Type B pancreatic cell (in vitro differentiated cells): ENCODE measurements at regions not wholly inside any gene's neighbourhood (a gene's known extent, or its start where the extent isn't known, plus 50 kb on each side); places are given as distances from the start of the nearest gene placed in this dataset.

Experiments
- DNase-seq: peaks from one replicate; pipeline ENCODE4 v3.0.0; 2021; ENCODE audit warnings: mixed read lengths; ENCODE audit not compliant: unreplicated experiment; ENCODE audit errors: extremely low spot score
- H3K27ac Mint-ChIP-seq: 2 replicates; pipeline ENCODE4 v1.8.0; 2021; ENCODE audit warnings: mild to moderate bottlenecking, mixed read lengths
- H3K27me3 Mint-ChIP-seq: 2 replicates; pipeline ENCODE4 v1.8.0; 2021; ENCODE audit warnings: mixed read lengths
- H3K36me3 Mint-ChIP-seq: 2 replicates; pipeline ENCODE4 v1.8.0; 2021; ENCODE audit warnings: mixed read lengths
- H3K4me1 Mint-ChIP-seq: one replicate; pipeline ENCODE4 v1.8.0; 2021; ENCODE audit warnings: mixed read lengths; ENCODE audit not compliant: unreplicated experiment
- H3K4me3 Mint-ChIP-seq: 2 replicates; pipeline ENCODE4 v1.8.0; 2021; ENCODE audit warnings: mild to moderate bottlenecking, mixed read lengths
- H3K9me3 Mint-ChIP-seq: 2 replicates; pipeline ENCODE4 v1.8.0; 2021; ENCODE audit warnings: mixed read lengths
- TF ChIP-seq, protein P1 (sequence below): fragments of 200-600 bp; sonication (generic); conservative IDR thresholded peaks from 2 replicates; pipeline ENCODE4 v1.5.0; 2021; ENCODE audit warnings: antibody characterized with exemption, mild to moderate bottlenecking

DNA sequence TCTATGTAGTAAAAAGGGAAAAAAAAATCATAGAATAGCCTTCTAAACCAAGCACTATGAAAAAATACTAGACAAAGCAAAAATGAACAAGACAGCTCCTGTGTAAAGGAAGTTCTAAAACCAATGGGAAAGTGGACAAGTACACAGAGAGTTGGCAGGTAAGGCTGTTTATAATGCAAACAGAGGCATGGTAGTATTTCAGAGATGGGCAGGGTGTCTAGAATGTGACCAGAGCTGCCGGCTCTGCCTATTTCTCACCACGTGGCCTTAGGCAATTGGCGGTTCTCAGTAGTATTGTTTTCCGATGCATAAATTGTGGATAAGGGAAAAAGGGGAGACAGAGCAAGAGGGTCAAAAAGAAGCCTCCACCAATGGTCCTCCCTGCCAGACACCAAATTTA lies 173.6 kb downstream of the ANKRD30B start:
- Mint-ChIP-seq H3K4me3 (no peak overlapping the region), H3K9me3 (peaks cover 7% of the 10 kb centered on the region), H3K27me3 (no peaks in the 10 kb centered on the region), H3K4me1 (no peaks in the 10 kb centered on the region), H3K27ac (no peak overlapping the region), H3K36me3 (no peaks in the 10 kb centered on the region)
- TF ChIP-seq, protein P1, sequence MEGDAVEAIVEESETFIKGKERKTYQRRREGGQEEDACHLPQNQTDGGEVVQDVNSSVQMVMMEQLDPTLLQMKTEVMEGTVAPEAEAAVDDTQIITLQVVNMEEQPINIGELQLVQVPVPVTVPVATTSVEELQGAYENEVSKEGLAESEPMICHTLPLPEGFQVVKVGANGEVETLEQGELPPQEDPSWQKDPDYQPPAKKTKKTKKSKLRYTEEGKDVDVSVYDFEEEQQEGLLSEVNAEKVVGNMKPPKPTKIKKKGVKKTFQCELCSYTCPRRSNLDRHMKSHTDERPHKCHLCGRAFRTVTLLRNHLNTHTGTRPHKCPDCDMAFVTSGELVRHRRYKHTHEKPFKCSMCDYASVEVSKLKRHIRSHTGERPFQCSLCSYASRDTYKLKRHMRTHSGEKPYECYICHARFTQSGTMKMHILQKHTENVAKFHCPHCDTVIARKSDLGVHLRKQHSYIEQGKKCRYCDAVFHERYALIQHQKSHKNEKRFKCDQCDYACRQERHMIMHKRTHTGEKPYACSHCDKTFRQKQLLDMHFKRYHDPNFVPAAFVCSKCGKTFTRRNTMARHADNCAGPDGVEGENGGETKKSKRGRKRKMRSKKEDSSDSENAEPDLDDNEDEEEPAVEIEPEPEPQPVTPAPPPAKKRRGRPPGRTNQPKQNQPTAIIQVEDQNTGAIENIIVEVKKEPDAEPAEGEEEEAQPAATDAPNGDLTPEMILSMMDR = no peak
- no peak for DNase-seq

DNA sequence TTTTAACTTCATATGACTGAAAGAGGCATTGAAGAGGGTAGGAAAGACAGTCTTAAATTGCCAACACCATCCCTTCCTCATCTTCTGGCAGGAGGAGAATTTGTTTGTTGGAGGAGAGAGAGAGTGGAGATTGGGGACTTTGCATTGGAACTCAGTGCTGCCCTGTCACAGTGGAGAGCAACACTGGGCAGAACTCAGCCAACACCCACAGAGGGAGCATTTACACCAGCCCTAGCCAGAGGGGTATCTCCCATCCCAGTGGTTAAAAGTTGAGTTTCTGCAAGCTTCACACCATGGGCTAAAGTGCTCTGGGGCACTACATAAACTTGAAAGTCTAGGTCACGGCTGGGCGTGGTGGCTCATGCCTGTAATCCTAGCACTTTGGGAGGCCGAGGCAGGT lies 174.1 kb downstream of the ANKRD30B start:
- no peak overlapping the region for H3K27ac Mint-ChIP-seq
- DNase-seq = no peak
- H3K4me3 Mint-ChIP-seq = no peak overlapping the region
- H3K9me3 Mint-ChIP-seq = peaks cover 7% of the 10 kb centered on the region
- no peaks in the 10 kb centered on the region for H3K36me3 Mint-ChIP-seq
- H3K4me1 Mint-ChIP-seq = no peaks in the 10 kb centered on the region
- TF ChIP-seq, protein P1 = no peak
- H3K27me3 Mint-ChIP-seq = no peaks in the 10 kb centered on the region

DNA sequence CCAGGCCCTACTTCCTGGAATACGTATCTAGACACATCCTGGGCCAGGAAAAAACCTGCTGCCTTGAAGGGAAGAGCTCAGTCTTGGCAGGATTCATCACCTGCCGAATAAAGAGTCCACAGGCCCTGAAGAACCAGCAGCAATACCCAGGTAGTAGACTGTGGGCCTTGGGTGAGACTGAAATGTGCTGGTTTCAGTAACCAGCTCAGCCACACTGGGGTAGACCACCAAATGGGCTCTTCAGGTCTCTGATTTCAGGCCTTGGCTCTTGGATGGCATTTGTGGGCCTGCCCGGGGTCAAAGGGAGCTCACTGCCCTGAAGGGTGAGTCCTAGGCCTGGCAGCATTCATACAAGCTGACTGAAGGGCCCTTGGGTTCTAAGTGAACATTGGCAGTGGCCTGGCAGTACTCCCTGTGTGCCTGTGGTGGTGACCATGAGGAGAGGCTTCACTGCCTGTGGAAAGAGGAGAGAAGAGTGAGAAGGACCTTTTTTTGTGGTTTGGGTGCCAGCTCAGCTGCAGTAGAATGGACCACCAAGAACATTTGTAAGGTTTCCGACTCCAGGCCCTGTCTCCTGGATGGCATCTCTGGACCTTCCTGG lies 175.1 kb downstream of the ANKRD30B start:
- no peaks in the 10 kb centered on the region for H3K4me1 Mint-ChIP-seq
- DNase-seq = no peak
- peaks cover 7% of the 10 kb centered on the region for H3K9me3 Mint-ChIP-seq
- H3K36me3 Mint-ChIP-seq = no peaks in the 10 kb centered on the region
- TF ChIP-seq, protein P1 = no peak
- no peak overlapping the region for H3K4me3 Mint-ChIP-seq
- H3K27me3 Mint-ChIP-seq = no peaks in the 10 kb centered on the region
- H3K27ac Mint-ChIP-seq = no peak overlapping the region

DNA sequence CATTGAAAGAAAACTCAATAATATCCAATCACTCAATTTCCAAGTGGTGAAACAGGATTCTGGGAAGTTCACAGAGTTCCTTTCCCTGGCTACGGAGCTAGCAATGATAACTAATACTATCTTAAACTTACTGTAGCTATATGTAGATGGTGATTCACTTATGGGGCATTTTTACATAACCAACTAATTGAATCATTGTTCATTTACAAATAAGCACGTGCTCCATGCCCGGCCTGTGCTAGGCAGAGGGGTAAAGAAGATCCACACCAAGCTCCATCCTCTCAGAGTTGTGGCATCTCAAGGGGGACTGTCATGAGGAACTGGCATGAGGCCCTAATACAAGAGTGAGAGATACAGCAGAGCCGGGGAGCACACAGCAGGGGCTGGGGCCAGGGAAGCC lies 176.3 kb downstream of the ANKRD30B start:
- no peak for DNase-seq
- no peaks in the 10 kb centered on the region for H3K36me3 Mint-ChIP-seq
- no peak overlapping the region for H3K4me3 Mint-ChIP-seq
- TF ChIP-seq, protein P1 = no peak
- no peak overlapping the region for H3K27ac Mint-ChIP-seq
- no peaks in the 10 kb centered on the region for H3K27me3 Mint-ChIP-seq
- no peaks in the 10 kb centered on the region for H3K4me1 Mint-ChIP-seq
- peaks cover 14% of the 10 kb centered on the region for H3K9me3 Mint-ChIP-seq

DNA sequence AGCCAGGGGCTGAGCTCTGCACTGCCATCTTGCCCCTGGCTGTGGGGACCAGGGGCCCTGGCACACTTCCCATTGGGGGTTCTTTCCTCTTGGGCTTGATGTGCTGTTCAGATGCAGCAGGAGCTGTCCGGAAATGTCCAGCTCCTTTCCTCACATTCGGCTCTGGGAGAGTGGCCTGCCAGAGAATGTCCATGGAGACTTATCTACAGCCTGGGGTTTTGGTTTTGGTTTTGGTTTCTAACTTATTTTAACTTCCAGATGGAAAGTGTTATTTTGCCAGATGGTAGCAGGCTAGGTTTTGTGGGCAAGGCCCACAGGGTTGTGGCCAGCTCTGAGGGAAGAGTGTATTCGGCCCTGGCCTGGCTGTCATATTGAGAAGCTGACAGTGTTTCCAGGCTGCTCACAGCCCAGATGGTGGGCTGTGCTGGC lies 177.3 kb downstream of the ANKRD30B start:
- no peaks in the 10 kb centered on the region for H3K4me1 Mint-ChIP-seq
- H3K36me3 Mint-ChIP-seq = no peaks in the 10 kb centered on the region
- TF ChIP-seq, protein P1 = no peak
- no peak overlapping the region for H3K27ac Mint-ChIP-seq
- DNase-seq = no peak
- peaks cover 20% of the 10 kb centered on the region for H3K9me3 Mint-ChIP-seq
- no peak overlapping the region for H3K4me3 Mint-ChIP-seq
- H3K27me3 Mint-ChIP-seq = no peaks in the 10 kb centered on the region

DNA sequence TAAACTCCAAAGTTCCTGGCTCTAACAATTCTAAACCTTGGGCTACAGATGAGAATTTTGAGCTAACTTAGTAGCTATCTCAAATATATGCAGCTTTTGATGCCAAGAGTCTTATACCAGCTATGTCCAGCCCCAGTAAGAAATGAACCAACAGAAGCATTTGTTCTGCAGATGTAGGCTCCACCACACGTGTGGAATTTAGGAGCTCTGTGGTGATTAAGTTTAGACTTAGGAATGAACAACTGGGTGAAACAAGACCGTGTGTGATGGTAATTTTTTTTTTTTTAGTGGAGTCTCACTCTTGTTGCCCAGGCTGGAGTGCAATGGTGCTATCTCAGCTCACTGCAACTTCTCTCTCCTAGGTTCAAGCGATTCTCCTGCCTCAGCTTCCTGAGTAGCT lies 179.7 kb downstream of the ANKRD30B start:
- Mint-ChIP-seq H3K4me1 (no peaks in the 10 kb centered on the region), H3K27me3 (no peaks in the 10 kb centered on the region), H3K4me3 (no peak overlapping the region), H3K9me3 (peaks cover 14% of the 10 kb centered on the region), H3K27ac (no peak overlapping the region), H3K36me3 (no peaks in the 10 kb centered on the region)
- no peak for DNase-seq
- TF ChIP-seq, protein P1 = no peak
